SK-N-SH (cell line): ENCODE measurements at regions not wholly inside any gene's neighbourhood (a gene's known extent, or its start where the extent isn't known, plus 50 kb on each side); places are given as distances from the start of the nearest gene placed in this dataset.

ENCODE experiments used
- CTCF ChIA-PET: fragments of 300-600, 350-600 bp; formaldehyde crosslinking; extraction: SDS; loops from one replicate; lab custom pipeline; 2021; lab: Yijun Ruan, JAX
- POLR2A ChIA-PET: fragments of 350-600 bp; sonication (Branson Sonifier 250); formaldehyde crosslinking; extraction: SDS; loops from one replicate; lab custom pipeline; 2020; ENCODE audit warnings: antibody characterized with exemption, inconsistent platforms; lab: Yijun Ruan, JAX
- DNase-seq: peaks from one replicate; pipeline ENCODE4 v3.0.0; 2012
- H2AFZ ChIP-seq: fragments of 200-600 bp; sonication (generic); 2 replicates; pipeline ENCODE4 v1.8.1; 2016; ENCODE audit warnings: antibody characterized with exemption, mild to moderate bottlenecking, low read depth
- H3F3A ChIP-seq: fragments of 200-600 bp; sonication (generic); replicated peaks from 2 replicates; pipeline ENCODE3; 2016; ENCODE audit warnings: antibody characterized with exemption, mild to moderate bottlenecking; ENCODE audit not compliant: insufficient read depth
- H3K27ac ChIP-seq, 2 experiments: fragments of 200-500 bp in 1 of 2; fragments of 200-600 bp in 1 of 2; sonication (Bioruptor generic) in 1 of 2; sonication (generic), shearing (Covaris generic) in 1 of 2; 2 replicates each; pipeline versions ENCODE4 v1.5.1 to v1.6.1; 2014 to 2016; ENCODE audit warnings: low read depth in 2 of 2, inconsistent platforms in 1 of 2, low read length in 1 of 2, mild to moderate bottlenecking in 1 of 2, mixed read lengths in 1 of 2
- H3K27me3 ChIP-seq: fragments of 200-600 bp; sonication (generic), shearing (Covaris generic); 2 replicates; pipeline ENCODE4 v1.6.1; 2016; ENCODE audit warnings: mixed run types; ENCODE audit not compliant: insufficient read depth
- H3K36me3 ChIP-seq, 2 experiments: fragments of 200-500 bp in 1 of 2; fragments of 200-600 bp in 1 of 2; sonication (Bioruptor generic) in 1 of 2; sonication (generic) in 1 of 2; replicated peaks in 1 of 2; 2 replicates each; pipeline versions ENCODE3 to v1.5.1; 2014 to 2016; ENCODE audit warnings: low read length in 1 of 2, mild to moderate bottlenecking in 1 of 2; ENCODE audit not compliant: insufficient read depth in 2 of 2, control insufficient read depth in 1 of 2
- H3K4me1 ChIP-seq, 2 experiments: fragments of 200-500 bp in 1 of 2; fragments of 200-600 bp in 1 of 2; sonication (Bioruptor generic) in 1 of 2; sonication (generic), shearing (Covaris generic) in 1 of 2; 2 replicates each; pipeline versions ENCODE4 v1.5.1 to v1.6.1; 2014 to 2016; ENCODE audit warnings: low read depth in 1 of 2, low read length in 1 of 2, mixed run types in 1 of 2; ENCODE audit not compliant: insufficient read depth in 2 of 2, control insufficient read depth in 1 of 2
- H3K4me2 ChIP-seq: fragments of 200-600 bp; sonication (generic), shearing (Covaris generic); 2 replicates; pipeline ENCODE4 v1.6.1; 2017; ENCODE audit warnings: mixed run types
- H3K4me3 ChIP-seq, 2 experiments: fragments of 200-500 bp in 1 of 2; fragments of 200-600 bp in 1 of 2; sonication (Bioruptor generic) in 1 of 2; sonication (generic), shearing (Covaris generic) in 1 of 2; 2 replicates each; pipeline versions ENCODE4 v1.5.1 to v1.8.1; 2014 to 2016; ENCODE audit warnings: low read depth in 2 of 2, inconsistent platforms in 1 of 2, low read length in 1 of 2, mild to moderate bottlenecking in 1 of 2, mixed read lengths in 1 of 2, moderate library complexity in 1 of 2
- H3K79me2 ChIP-seq: fragments of 200-600 bp; sonication (generic); 2 replicates; pipeline ENCODE4 v1.8.1; 2017; ENCODE audit warnings: mild to moderate bottlenecking; ENCODE audit not compliant: insufficient read depth
- H3K9ac ChIP-seq: fragments of 200-600 bp; sonication (generic); 2 replicates; pipeline ENCODE4 v1.6.1; 2017; ENCODE audit warnings: mixed run types
- H3K9me2 ChIP-seq: fragments of 200-600 bp; sonication (generic); 2 replicates; pipeline ENCODE4 v1.6.1; 2017; ENCODE audit warnings: mixed run types
- H3K9me3 ChIP-seq: fragments of 200-600 bp; sonication (generic); 2 replicates; pipeline ENCODE4 v1.6.1; 2017; ENCODE audit warnings: mixed run types, mild to moderate bottlenecking, moderate library complexity
- H4K20me1 ChIP-seq: fragments of 200-600 bp; sonication (generic); 2 replicates; pipeline ENCODE4 v1.6.1; 2017; ENCODE audit warnings: mild to moderate bottlenecking, mixed run types; ENCODE audit not compliant: insufficient read depth
- CTCF ChIP-seq: fragments of 200-600 bp; sonication (generic); IDR thresholded peaks from 2 replicates; pipeline ENCODE4 v1.6.1; 2017; ENCODE audit warnings: antibody characterized with exemption, mild to moderate bottlenecking, moderate library complexity
- ELF1 ChIP-seq: IDR thresholded peaks from 2 replicates; pipeline ENCODE4 v1.4.0; 2012
- EP300 ChIP-seq, 2 experiments: IDR thresholded peaks; 2 replicates each; pipeline versions ENCODE4 v1.4.0 to v1.6.1; 2012; ENCODE audit warnings: borderline replicate concordance in 1 of 2, low read depth in 1 of 2, low read length in 1 of 2
- IRF3 ChIP-seq: fragments of 150-350 bp; IDR thresholded peaks from 2 replicates; pipeline ENCODE4 v1.6.1; 2016; ENCODE audit warnings: mild to moderate bottlenecking, low read depth, low read length
- JUND ChIP-seq: IDR thresholded peaks from 2 replicates; pipeline ENCODE4 v1.4.0; 2012
- MAX ChIP-seq: IDR thresholded peaks from 2 replicates; pipeline ENCODE4 v1.4.0; 2012; ENCODE audit warnings: low read depth
- NRF1 ChIP-seq: IDR thresholded peaks from 2 replicates; pipeline ENCODE4 v1.6.1; 2012; ENCODE audit warnings: low read depth, mild to moderate bottlenecking, low read length
- PBX3 ChIP-seq: IDR thresholded peaks from 2 replicates; pipeline ENCODE4; 2012
- RAD21 ChIP-seq: IDR thresholded peaks from 2 replicates; pipeline ENCODE4 v1.6.1; 2012; ENCODE audit warnings: mild to moderate bottlenecking, low read length
- RCOR1 ChIP-seq: fragments of 150-350 bp; IDR thresholded peaks from 2 replicates; pipeline ENCODE4 v1.6.1; 2017; ENCODE audit warnings: antibody characterized with exemption, low read length
- RFX5 ChIP-seq: IDR thresholded peaks from 2 replicates; pipeline ENCODE4 v1.6.1; 2012; ENCODE audit warnings: mild to moderate bottlenecking, improper control_type of control experiment, low read length
- RXRA ChIP-seq: IDR thresholded peaks from 2 replicates; pipeline ENCODE4 v1.4.0; 2012; ENCODE audit warnings: low read depth, mild to moderate bottlenecking, borderline replicate concordance
- SIN3A ChIP-seq: IDR thresholded peaks from 2 replicates; pipeline ENCODE4 v1.6.1; 2012; ENCODE audit warnings: low read depth, mild to moderate bottlenecking, low read length, moderate library complexity, borderline replicate concordance
- SMC3 ChIP-seq: IDR thresholded peaks from 2 replicates; pipeline ENCODE4 v1.6.1; 2012; ENCODE audit warnings: low read depth, low read length, improper control_type of control experiment
- TAF1 ChIP-seq: IDR thresholded peaks from 2 replicates; pipeline ENCODE4 v1.6.1; 2012; ENCODE audit warnings: low read depth, mild to moderate bottlenecking, low read length, moderate library complexity, borderline replicate concordance
- TCF12 ChIP-seq: IDR thresholded peaks from 2 replicates; pipeline ENCODE4 v1.4.0; 2012
- USF2 ChIP-seq: fragments of 150-350 bp; IDR thresholded peaks from 2 replicates; pipeline ENCODE4 v1.6.1; 2017; ENCODE audit warnings: antibody characterized with exemption, low read length, low read depth, borderline replicate concordance
- ZBTB33 ChIP-seq: IDR thresholded peaks from 2 replicates; pipeline ENCODE4 v1.4.0; 2012; ENCODE audit warnings: low read depth, borderline replicate concordance
- WGBS: methylation state at CpG from one replicate; pipeline ENCODE4 v1.1.6; 2017; ENCODE audit warnings: low lambda C conversion rate; 5-methylcytosine and 5-hydroxymethylcytosine counted together

GRCh38 chr9:118521261-118521660 lies 817.1 kb downstream of the TLR4 start:
- TF ChIP-seq TAF1 (no peak), SIN3A (no peak), RFX5 (no peak), ELF1 (no peak), JUND (no peak), IRF3 (no peak), MAX (no peak), NRF1 (no peak), EP300 (IDR thresholded peaks at IDR 0.05; ENCODE audit: borderline replicate concordance in 1 of 2, low read depth in 1 of 2, low read length in 1 of 2) (no peak), ZBTB33 (no peak), RCOR1 (no peak)
- Histone ChIP-seq H3K36me3 (no peaks in the 10 kb centered on the region), H3K27me3 (no peaks in the 10 kb centered on the region), H3K4me2 (no peak overlapping the region), H3K9me2 (no peaks in the 10 kb centered on the region), H3K79me2 (no peaks in the 10 kb centered on the region), H4K20me1 (no peaks in the 10 kb centered on the region), H3K4me1 (no peaks in the 10 kb centered on the region), H3K4me3 (no peak overlapping the region), H2AFZ (no peak overlapping the region), H3K27ac (no peak overlapping the region), H3F3A (no peaks in the 10 kb centered on the region), H3K9ac (no peak overlapping the region), H3K9me3 (no peaks in the 10 kb centered on the region)
- CTCF ChIA-PET: no interaction called here
- POLR2A ChIA-PET: no interaction called here
- DNase-seq: no peak
- 24% methylated on average over 3 of the region's 3 CpGs for WGBS

- Histone ChIP-seq H3K4me3 (no peak overlapping the region; a peak in 1 of 4 replicates), H3K4me2 (no peak overlapping the region), H3F3A (no peaks in the 10 kb centered on the region), H3K9ac (no peak overlapping the region), H4K20me1 (no peaks in the 10 kb centered on the region), H2AFZ (no peak overlapping the region), H3K36me3 (no peaks in the 10 kb centered on the region), H3K9me3 (no peaks in the 10 kb centered on the region), H3K27me3 (no peaks in the 10 kb centered on the region), H3K4me1 (no peaks in the 10 kb centered on the region), H3K79me2 (no peaks in the 10 kb centered on the region), H3K27ac (no peak overlapping the region), H3K9me2 (no peaks in the 10 kb centered on the region)
- DNase-seq: peak; percentile 48
- no peak for TF ChIP-seq SIN3A
- no peak for TF ChIP-seq RXRA
- TF ChIP-seq SMC3: peak; percentile 54
- TF ChIP-seq EP300 (IDR thresholded peaks at IDR 0.05; ENCODE audit: borderline replicate concordance in 1 of 2, low read depth in 1 of 2, low read length in 1 of 2): no peak
- peak; percentile 85 for TF ChIP-seq RAD21
- TF ChIP-seq PBX3: no peak
- no peak for TF ChIP-seq USF2
- TF ChIP-seq TCF12: no peak
- TF ChIP-seq CTCF: peak; percentile 51
- 38% methylated on average over 9 of the region's 9 CpGs for WGBS
- CTCF ChIA-PET: interaction anchor here (0.6 to 1.9 kb wide), 15 partner anchors 10 to 846 kb away, joined by 3 to 13 read pairs (median 4); no protein-coding TSS in a partner anchor
- POLR2A ChIA-PET: no interaction called here
Observed at GRCh38 chr9:118522093-118523028, 818.2 kb downstream of the TLR4 start.
